Panc1 (cell line): ENCODE measurements at regions not wholly inside any gene's neighbourhood (a gene's known extent, or its start where the extent isn't known, plus 50 kb on each side); places are given as distances from the start of the nearest gene placed in this dataset.

ENCODE experiments used
- ATAC-seq: fragments of 200-7000 bp; cut with Tn5 transposase; 2 replicates; pipeline ENCODE4 v1.9.1; 2020; ENCODE audit warnings: mild to moderate bottlenecking, moderate library complexity
- BruUV-seq: library from RNA; stranded (reverse); fragments of 400-500 nt; replicated peaks from 2 replicates; lab custom pipeline; 2021; lab: Mats Ljungman, UMichigan
- CTCF ChIA-PET: fragments of 300-600 bp; sonication (Branson Sonifier 250); formaldehyde crosslinking; loops from one replicate; lab custom pipeline; 2022; ENCODE audit warnings: antibody characterized with exemption; lab: Charles Lee
- POLR2A ChIA-PET: fragments of 300-600 bp; sonication (Branson Sonifier 250); formaldehyde crosslinking; loops from one replicate; lab custom pipeline; 2022; ENCODE audit warnings: antibody characterized with exemption; lab: Charles Lee
- DNase-seq: peaks from one replicate; pipeline ENCODE4 v3.0.0-alpha.2; 2010; ENCODE audit warnings: low read depth, low spot score
- H3K27ac ChIP-seq: 2 replicates; pipeline ENCODE4 v1.5.1; 2011; ENCODE audit warnings: mild to moderate bottlenecking, low read length, inconsistent platforms
- H3K27me3 ChIP-seq: fragments of 200-500 bp; sonication (Bioruptor generic); 2 replicates; pipeline ENCODE4 v1.6.0; 2014; ENCODE audit warnings: low read length, inconsistent platforms; ENCODE audit not compliant: control insufficient read depth, insufficient read depth
- H3K36me3 ChIP-seq: fragments of 200-500 bp; sonication (Bioruptor generic); 2 replicates; pipeline ENCODE4 v1.5.1; 2014; ENCODE audit warnings: inconsistent platforms, mild to moderate bottlenecking, low read length, moderate library complexity; ENCODE audit not compliant: control insufficient read depth, insufficient read depth
- H3K4me1 ChIP-seq: 2 replicates; pipeline ENCODE4 v1.5.1; 2011; ENCODE audit warnings: inconsistent platforms, mild to moderate bottlenecking, low read length, moderate library complexity; ENCODE audit not compliant: control insufficient read depth, insufficient read depth
- H3K4me3 ChIP-seq, 2 experiments: 2 replicates each; pipeline ENCODE4 v1.5.1; 2011 to 2012; ENCODE audit warnings: low read depth in 2 of 2, low read length in 2 of 2, mild to moderate bottlenecking in 2 of 2, inconsistent platforms in 1 of 2, moderate library complexity in 1 of 2
- H3K9me3 ChIP-seq: fragments of 200-500 bp; sonication (Bioruptor generic); 2 replicates; pipeline ENCODE4 v1.5.1; 2014; ENCODE audit warnings: low read depth, mild to moderate bottlenecking, inconsistent platforms, low read length, moderate library complexity; ENCODE audit not compliant: control insufficient read depth, insufficient read depth
- CTCF ChIP-seq: fragments of 450-650 bp; IDR thresholded peaks from 2 replicates; pipeline ENCODE4 v1.5.1; 2017; ENCODE audit warnings: mild to moderate bottlenecking
- POLR2AphosphoS5 ChIP-seq: IDR thresholded peaks from 2 replicates; pipeline ENCODE4 v1.6.1; 2012; ENCODE audit warnings: mild to moderate bottlenecking, low read depth, low read length, moderate library complexity
- REST ChIP-seq, 2 experiments: IDR thresholded peaks; 2 replicates each; pipeline ENCODE4 v1.6.1; 2011 to 2012; ENCODE audit warnings: low read depth in 2 of 2, control low read depth in 1 of 2, low read length in 1 of 2, mild to moderate bottlenecking in 1 of 2, moderate library complexity in 1 of 2; ENCODE audit not compliant: insufficient read depth in 1 of 2
- SIN3A ChIP-seq: IDR thresholded peaks from 2 replicates; pipeline ENCODE4 v1.6.1; 2012; ENCODE audit warnings: low read depth, mild to moderate bottlenecking, low read length, moderate library complexity, borderline replicate concordance; ENCODE audit not compliant: insufficient read depth
- TCF7L2 ChIP-seq: IDR thresholded peaks from 2 replicates; pipeline ENCODE4 v1.6.1; 2011; ENCODE audit warnings: mild to moderate bottlenecking, low read depth, low read length, inconsistent platforms
- in situ Hi-C: cut with HindIII; loops from 2 replicates; pipeline ENCODE4 v1.10.0; 2016; ENCODE audit warnings: low sequenced_read_pairs, low pct_unique_long_range_greater_than_20kb
- intact Hi-C: fragments of 100-400 bp; cut with micrococcal nuclease; formaldehyde crosslinking; loops from one replicate; pipeline ENCODE4 v1.10.0; 2022; ENCODE audit not compliant: unreplicated experiment

GRCh38 chr9:134575901-134576176, 65.8 kb upstream of the COL5A1 start:
- ChIA-PET POLR2A (no interaction called here), CTCF (no interaction called here)
- BruUV-seq = no TSS peak
- Histone ChIP-seq H3K9me3 (no peaks in the 10 kb centered on the region), H3K27ac (no peak overlapping the region), H3K36me3 (no peaks in the 10 kb centered on the region), H3K4me3 (no peak overlapping the region), H3K27me3 (peaks cover 4% of the 10 kb centered on the region), H3K4me1 (no peaks in the 10 kb centered on the region)
- in situ Hi-C loops (no loop called here), intact Hi-C loops (no loop called here)
- ATAC-seq (no peak), DNase-seq (no peak)
- TF ChIP-seq POLR2AphosphoS5 (no peak), SIN3A (no peak), REST (IDR thresholded peaks at IDR 0.05; ENCODE audit: insufficient read depth in 1 of 2, low read depth in 2 of 2, low read length in 1 of 2) (no peak), CTCF (no peak), TCF7L2 (no peak)

GRCh38 chr9:134585021-134585561, 56.5 kb upstream of the COL5A1 start:
- Histone ChIP-seq H3K4me3 (no peak overlapping the region), H3K4me1 (no peaks in the 10 kb centered on the region), H3K27me3 (peaks cover 4% of the 10 kb centered on the region), H3K9me3 (no peaks in the 10 kb centered on the region), H3K36me3 (no peaks in the 10 kb centered on the region), H3K27ac (no peak overlapping the region)
- DNase-seq (no peak), ATAC-seq (no peak)
- CTCF ChIA-PET = no interaction called here
- BruUV-seq = no TSS peak
- POLR2A ChIA-PET = no interaction called here
- in situ Hi-C loops = no loop called here
- TF ChIP-seq POLR2AphosphoS5 (no peak), CTCF (no peak), REST (IDR thresholded peaks at IDR 0.05; ENCODE audit: insufficient read depth in 1 of 2, low read depth in 2 of 2, low read length in 1 of 2) (no peak), TCF7L2 (no peak), SIN3A (no peak)
- intact Hi-C loops = no loop called here
